Keratinocyte (primary cell): ENCODE measurements at regions not wholly inside any gene's neighbourhood (a gene's known extent, or its start where the extent isn't known, plus 50 kb on each side); places are given as distances from the start of the nearest gene placed in this dataset.

ENCODE experiments used
- DNase-seq: peaks from one replicate; pipeline ENCODE4 v3.0.0-alpha.2; 2011; ENCODE audit warnings: low read depth, missing footprints, low spot score
- FAIRE-seq: peaks from 2 replicates; lab custom pipeline; 2011; peaks lifted over from hg19 to GRCh38; lab: Jason Lieb, UNC
- H2AFZ ChIP-seq: 2 replicates; pipeline ENCODE4 v1.6.0; 2012; ENCODE audit warnings: low read length, control low read depth, inconsistent platforms; ENCODE audit not compliant: control insufficient read depth
- H3K27ac ChIP-seq: 2 replicates; pipeline ENCODE4 v1.5.1; 2011; ENCODE audit warnings: low read length; ENCODE audit not compliant: control insufficient read depth, insufficient read depth
- H3K27me3 ChIP-seq: 3 replicates; pipeline ENCODE4 v1.6.0; 2011; ENCODE audit warnings: low read length; ENCODE audit not compliant: control insufficient read depth, insufficient read depth; ENCODE audit errors: extremely low read depth
- H3K36me3 ChIP-seq, 2 experiments: 2 replicates in 1 of 2; 3 replicates in 1 of 2; pipeline ENCODE4 v1.5.1; 2011; ENCODE audit warnings: low read length in 2 of 2, mild to moderate bottlenecking in 1 of 2; ENCODE audit not compliant: control insufficient read depth in 2 of 2, insufficient read depth in 2 of 2; ENCODE audit errors: extremely low read depth in 1 of 2
- H3K4me1 ChIP-seq: 3 replicates; pipeline ENCODE4 v1.5.1; 2011; ENCODE audit warnings: low read length; ENCODE audit not compliant: control insufficient read depth, insufficient read depth; ENCODE audit errors: extremely low read depth
- H3K4me2 ChIP-seq: 3 replicates; pipeline ENCODE4 v1.6.0; 2011; ENCODE audit warnings: low read depth, low read length; ENCODE audit not compliant: control insufficient read depth, insufficient read depth; ENCODE audit errors: extremely low read depth
- H3K4me3 ChIP-seq, 3 experiments: fragments of 200-600 bp in 1 of 3; sonication (generic) in 1 of 3; 2 replicates in 2 of 3; 3 replicates in 1 of 3; pipeline ENCODE4 v1.5.1; 2011 to 2016; ENCODE audit warnings: low read length in 3 of 3, mild to moderate bottlenecking in 3 of 3, control low read depth in 2 of 3, inconsistent platforms in 1 of 3, low read depth in 1 of 3, mixed read lengths in 1 of 3, mixed run types in 1 of 3, moderate library complexity in 1 of 3; ENCODE audit not compliant: control insufficient read depth in 2 of 3, insufficient read depth in 2 of 3; ENCODE audit errors: extremely low read depth in 1 of 3
- H3K79me2 ChIP-seq: 2 replicates; pipeline ENCODE4 v1.6.0; 2012; ENCODE audit warnings: low read length; ENCODE audit not compliant: control insufficient read depth, insufficient read depth
- H3K9ac ChIP-seq: 3 replicates; pipeline ENCODE4 v1.6.0; 2011; ENCODE audit warnings: low read length; ENCODE audit not compliant: control insufficient read depth, insufficient read depth; ENCODE audit errors: extremely low read depth
- H3K9me1 ChIP-seq: 3 replicates; pipeline ENCODE4 v1.6.0; 2011; ENCODE audit warnings: low read length; ENCODE audit not compliant: control insufficient read depth, insufficient read depth; ENCODE audit errors: extremely low read depth
- H3K9me3 ChIP-seq: 2 replicates; pipeline ENCODE4 v1.5.1; 2012; ENCODE audit warnings: low read depth, low read length; ENCODE audit not compliant: control insufficient read depth
- H4K20me1 ChIP-seq: 3 replicates; pipeline ENCODE4 v1.6.0; 2011; ENCODE audit warnings: low read length; ENCODE audit not compliant: control insufficient read depth, insufficient read depth; ENCODE audit errors: extremely low read depth
- CTCF ChIP-seq, 3 experiments: IDR thresholded peaks in 1 of 3; conservative IDR thresholded peaks in 1 of 3; optimal IDR thresholded peaks in 1 of 3; 2 replicates in 2 of 3; 3 replicates in 1 of 3; pipeline versions ENCODE3 to v1.5.1; 2011; ENCODE audit warnings: low read length in 3 of 3, mild to moderate bottlenecking in 3 of 3, moderate library complexity in 2 of 3, control low read depth in 1 of 3, inconsistent platforms in 1 of 3; ENCODE audit not compliant: insufficient read depth in 2 of 3; ENCODE audit errors: extremely low read depth in 1 of 3
- EZH2 ChIP-seq: IDR thresholded peaks from one replicate; pipeline ENCODE4 v1.6.1; 2012; ENCODE audit warnings: inconsistent platforms, mild to moderate bottlenecking, low read length, moderate library complexity
- dilution Hi-C: fragments of 300-500 bp; cut with MboI; formaldehyde crosslinking; loops from one replicate; pipeline ENCODE4 v1.7.0; 2020; ENCODE audit warnings: low sequenced_read_pairs; ENCODE audit not compliant: extremely low pct_ligation_motif_present

- Histone ChIP-seq H3K4me1 (no peaks in the 10 kb centered on the region), H3K9me1 (no peaks in the 10 kb centered on the region), H3K36me3 (no peaks in the 10 kb centered on the region), H2AFZ (no peak overlapping the region), H3K9ac (no peak overlapping the region), H3K27me3 (no peaks in the 10 kb centered on the region), H3K9me3 (no peaks in the 10 kb centered on the region), H4K20me1 (no peaks in the 10 kb centered on the region), H3K79me2 (no peaks in the 10 kb centered on the region), H3K4me3 (no peak overlapping the region), H3K4me2 (no peak overlapping the region), H3K27ac (no peak overlapping the region)
- no peak for TF ChIP-seq EZH2
- TF ChIP-seq CTCF (optimal IDR thresholded peaks at IDR 0.05 in 1 of 3, IDR thresholded peaks at IDR 0.05 in 1 of 3, conservative IDR thresholded peaks at IDR 0.05 in 1 of 3; ENCODE audit: extremely low read depth in 1 of 3, insufficient read depth in 2 of 3, low read length in 3 of 3): no peak
- FAIRE-seq: no peak
- DNase-seq: no peak
- dilution Hi-C loops: no loop called here
Measured at GRCh38 chr4:65018313-65018712, 609.1 kb upstream of the TECRL start.

- Histone ChIP-seq H3K27me3 (no peaks in the 10 kb centered on the region), H3K4me3 (no peak overlapping the region), H3K9ac (no peak overlapping the region), H3K9me1 (no peaks in the 10 kb centered on the region), H3K27ac (no peak overlapping the region), H4K20me1 (no peaks in the 10 kb centered on the region), H3K79me2 (no peaks in the 10 kb centered on the region), H3K4me2 (no peak overlapping the region), H3K36me3 (no peaks in the 10 kb centered on the region), H3K4me1 (no peaks in the 10 kb centered on the region), H3K9me3 (no peaks in the 10 kb centered on the region), H2AFZ (no peak overlapping the region)
- TF ChIP-seq EZH2 (no peak), CTCF (optimal IDR thresholded peaks at IDR 0.05 in 1 of 3, IDR thresholded peaks at IDR 0.05 in 1 of 3, conservative IDR thresholded peaks at IDR 0.05 in 1 of 3; ENCODE audit: extremely low read depth in 1 of 3, insufficient read depth in 2 of 3, low read length in 3 of 3) (no peak)
- dilution Hi-C loops: no loop called here
- no peak for FAIRE-seq
- no peak for DNase-seq
Measured at GRCh38 chr4:65014078-65014477, 604.8 kb upstream of the TECRL start.
